OCI-LY3 (cell line): ENCODE measurements at regions not wholly inside any gene's neighbourhood (a gene's known extent, or its start where the extent isn't known, plus 50 kb on each side); places are given as distances from the start of the nearest gene placed in this dataset.

ENCODE experiments used
- H2AFZ ChIP-seq: fragments of 200-600, 300-600 bp; shearing (Covaris generic); 2 replicates; pipeline ENCODE4 v1.6.0; 2014; ENCODE audit warnings: antibody characterized with exemption, low read depth, low read length
- H3K27ac ChIP-seq: fragments of 200-600, 300-600 bp; sonication (generic); 2 replicates; pipeline ENCODE4 v1.5.1; 2014; ENCODE audit warnings: mild to moderate bottlenecking, low read length, moderate library complexity, mixed read lengths
- H3K27me3 ChIP-seq: fragments of 200-600, 300-600 bp; sonication (generic); 2 replicates; pipeline ENCODE4 v1.6.1; 2014; ENCODE audit warnings: low read depth, low read length, mixed read lengths
- H3K36me3 ChIP-seq: fragments of 200-600, 300-600 bp; sonication (generic); replicated peaks from 2 replicates; pipeline ENCODE3; 2014; ENCODE audit warnings: low read depth, low read length, mixed read lengths
- H3K4me1 ChIP-seq: fragments of 300-600, 200-600 bp; sonication (generic); 2 replicates; pipeline ENCODE4 v1.6.1; 2014; ENCODE audit warnings: low read length, mixed read lengths
- H3K4me2 ChIP-seq: fragments of 200-600, 300-600 bp; sonication (generic); 2 replicates; pipeline ENCODE4 v1.6.1; 2014; ENCODE audit warnings: low read length, mixed read lengths
- H3K4me3 ChIP-seq: fragments of 300-600, 200-600 bp; sonication (generic); 2 replicates; pipeline ENCODE4 v1.5.1; 2014; ENCODE audit warnings: antibody characterized with exemption, mild to moderate bottlenecking, low read length, moderate library complexity
- H3K79me2 ChIP-seq: fragments of 300-600, 200-600 bp; shearing (Covaris generic); 2 replicates; pipeline ENCODE4 v1.6.1; 2014; ENCODE audit warnings: mild to moderate bottlenecking, low read length, mixed read lengths
- H3K9ac ChIP-seq: fragments of 300-600, 200-600 bp; shearing (Covaris generic); 2 replicates; pipeline ENCODE4 v1.6.0; 2014; ENCODE audit warnings: mild to moderate bottlenecking, low read length, moderate library complexity
- H3K9me3 ChIP-seq: fragments of 200-600, 300-600 bp; shearing (Covaris generic); 2 replicates; pipeline ENCODE4 v1.6.1; 2014; ENCODE audit warnings: low read length, mixed read lengths; ENCODE audit not compliant: insufficient read depth
- H4K20me1 ChIP-seq: fragments of 200-600, 300-600 bp; sonication (generic); 2 replicates; pipeline ENCODE4 v1.6.1; 2016; ENCODE audit warnings: low read length, mixed read lengths; ENCODE audit not compliant: insufficient read depth
- CTCF ChIP-seq: fragments of 200-600, 300-600 bp; sonication (generic); IDR thresholded peaks from 2 replicates; pipeline ENCODE4 v1.5.1; 2014; ENCODE audit warnings: antibody characterized with exemption, low read length, low read depth
- EZH2phosphoT487 ChIP-seq: fragments of 200-600 bp; shearing (Covaris generic); IDR thresholded peaks from 2 replicates; pipeline ENCODE4 v1.6.1; 2018; ENCODE audit warnings: antibody characterized with exemption, mixed run types, low read depth

DNA sequence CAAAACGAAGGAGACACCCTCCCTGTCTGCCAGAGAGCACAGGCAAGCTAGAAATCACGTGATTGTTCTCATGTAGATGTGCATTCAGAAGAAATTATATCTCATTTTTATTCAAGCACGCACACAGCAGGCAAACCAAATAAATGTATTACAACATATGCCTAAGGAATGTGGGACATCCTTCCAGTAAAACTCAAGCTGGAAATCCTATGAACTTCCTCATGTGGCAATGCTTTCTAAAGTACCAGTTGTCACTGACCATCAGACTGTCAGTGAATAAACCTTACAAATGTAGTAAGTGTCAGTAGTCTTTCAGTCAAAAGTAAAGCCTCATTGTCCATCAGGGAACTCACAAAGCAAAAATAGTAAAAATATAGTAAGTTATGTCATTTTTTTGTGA, 350.1 kb upstream of the POM121L12 start:
- no peak overlapping the region for H3K27ac ChIP-seq
- no peaks in the 10 kb centered on the region for H3K27me3 ChIP-seq
- no peaks in the 10 kb centered on the region for H3K36me3 ChIP-seq
- no peak overlapping the region for H2AFZ ChIP-seq
- H4K20me1 ChIP-seq = no peaks in the 10 kb centered on the region
- H3K79me2 ChIP-seq = no peaks in the 10 kb centered on the region
- H3K4me2 ChIP-seq = no peak overlapping the region
- peaks cover 7% of the 10 kb centered on the region for H3K4me1 ChIP-seq
- no peak overlapping the region for H3K4me3 ChIP-seq
- H3K9me3 ChIP-seq = no peaks in the 10 kb centered on the region
- H3K9ac ChIP-seq = no peak overlapping the region
- no peak for TF ChIP-seq EZH2phosphoT487
- TF ChIP-seq CTCF = no peak

- H3K9ac ChIP-seq = no peak overlapping the region
Observed at GRCh38 chr7:52684388-52684787, 351.0 kb upstream of the POM121L12 start.

GRCh38 chr7:52682993-52683392, 352.4 kb upstream of the POM121L12 start:
- Histone ChIP-seq H3K9ac (no peak overlapping the region), H3K79me2 (no peaks in the 10 kb centered on the region), H3K27me3 (no peaks in the 10 kb centered on the region), H2AFZ (no peak overlapping the region), H4K20me1 (no peaks in the 10 kb centered on the region), H3K4me1 (peaks cover 7% of the 10 kb centered on the region), H3K9me3 (no peaks in the 10 kb centered on the region), H3K4me3 (no peak overlapping the region), H3K27ac (no peak overlapping the region), H3K4me2 (no peak overlapping the region), H3K36me3 (no peaks in the 10 kb centered on the region)
- no peak for TF ChIP-seq EZH2phosphoT487
- no peak for TF ChIP-seq CTCF

More at GRCh38 chr7:52684388-52684787, 351.0 kb upstream of the POM121L12 start:
- Histone ChIP-seq H3K27me3 (no peaks in the 10 kb centered on the region), H4K20me1 (no peaks in the 10 kb centered on the region), H3K4me2 (peak overlapping the region; percentile 7; the same call in 1 of the 2 replicates), H3K36me3 (no peaks in the 10 kb centered on the region), H3K27ac (no peak overlapping the region), H3K79me2 (no peaks in the 10 kb centered on the region), H3K4me3 (no peak overlapping the region), H3K9me3 (no peaks in the 10 kb centered on the region), H2AFZ (no peak overlapping the region; the same call in 1 of the 2 replicates), H3K4me1 (peaks cover 7% of the 10 kb centered on the region)
- TF ChIP-seq EZH2phosphoT487 (no peak), CTCF (no peak)

- Histone ChIP-seq H3K9ac (no peak overlapping the region), H4K20me1 (no peaks in the 10 kb centered on the region), H3K4me2 (no peak overlapping the region), H3K4me3 (no peak overlapping the region), H2AFZ (peak overlapping the region; percentile 42), H3K79me2 (no peaks in the 10 kb centered on the region), H3K4me1 (peaks cover 21% of the 10 kb centered on the region), H3K27ac (no peak overlapping the region), H3K36me3 (no peaks in the 10 kb centered on the region), H3K9me3 (0 out of 2 replicates have a peak, but pooled peaks cover 3% of the 10 kb centered on the region), H3K27me3 (no peaks in the 10 kb centered on the region)
- TF ChIP-seq EZH2phosphoT487 = no peak
- TF ChIP-seq CTCF = no peak
Observed at GRCh38 chr7:52670608-52671225, 364.7 kb upstream of the POM121L12 start.
